Astrocyte of the spinal cord (primary cell): ENCODE measurements at regions not wholly inside any gene's neighbourhood (a gene's known extent, or its start where the extent isn't known, plus 50 kb on each side); places are given as distances from the start of the nearest gene placed in this dataset.
"Not testable (repeated sequence)": the region's sequence is repeated elsewhere in the genome, so short reads cannot be mapped to it uniquely, and the experiment has no call there.

Experiments
- DNase-seq: peaks from one replicate; pipeline ENCODE4 v3.0.0; 2011; ENCODE audit warnings: low read depth, low spot score
- H3K4me3 ChIP-seq: 2 replicates; pipeline ENCODE4 v1.5.1; 2011; ENCODE audit warnings: low read depth, mild to moderate bottlenecking, low read length, moderate library complexity
- CTCF ChIP-seq: IDR thresholded peaks from 2 replicates; pipeline ENCODE4 v1.5.1; 2012; ENCODE audit warnings: low read depth, mild to moderate bottlenecking, low read length, inconsistent platforms
- in situ Hi-C: cut with HindIII; loops from 2 replicates; pipeline ENCODE4 v1.10.0; 2017; ENCODE audit warnings: low sequenced_read_pairs

GRCh38 chrX:98207947-98208346 is 1324.2 kb downstream of the RPA4 start:
- in situ Hi-C loops, result no loop called here
- DNase-seq, result no peak
- no peak overlapping the region for H3K4me3 ChIP-seq
- no peak for TF ChIP-seq CTCF

- DNase-seq, result no peak
- no peak for TF ChIP-seq CTCF
- no peak overlapping the region for H3K4me3 ChIP-seq
- in situ Hi-C loops, result no loop called here
Measured at GRCh38 chrX:98231003-98231402, 1347.3 kb downstream of the RPA4 start.

- DNase-seq, H3K4me3 ChIP-seq, in situ Hi-C loops: not testable (repeated sequence)
Measured at GRCh38 chrX:98240061-98240460, 1356.4 kb downstream of the RPA4 start.

- no peak overlapping the region for H3K4me3 ChIP-seq
- TF ChIP-seq CTCF, result no peak
- DNase-seq, result no peak
- in situ Hi-C loops, result no loop called here
Measured at GRCh38 chrX:98263135-98263534, 1379.4 kb downstream of the RPA4 start.

GRCh38 chrX:98289726-98290125 is 1406.0 kb downstream of the RPA4 start:
- TF ChIP-seq CTCF, result no peak
- in situ Hi-C loops, result no loop called here
- DNase-seq, result no peak
- H3K4me3 ChIP-seq, result no peak overlapping the region

- in situ Hi-C loops, result no loop called here
- no peak overlapping the region for H3K4me3 ChIP-seq
- no peak for TF ChIP-seq CTCF
- no peak for DNase-seq
Measured at GRCh38 chrX:98294310-98294709, 1410.6 kb downstream of the RPA4 start.

GRCh38 chrX:98296129-98296528 is 1412.4 kb downstream of the RPA4 start:
- no peak for DNase-seq

More at GRCh38 chrX:98296129-98296528, 1412.4 kb downstream of the RPA4 start:
- no peak overlapping the region for H3K4me3 ChIP-seq
- in situ Hi-C loops, result no loop called here
- no peak for TF ChIP-seq CTCF
